DND-41 (cell line): ENCODE measurements at regions not wholly inside any gene's neighbourhood (a gene's known extent, or its start where the extent isn't known, plus 50 kb on each side); places are given as distances from the start of the nearest gene placed in this dataset.
"Not testable (repeated sequence)": the region's sequence is repeated elsewhere in the genome, so short reads cannot be mapped to it uniquely, and the experiment has no call there.

Source experiments
- ATAC-seq: fragments of 200-7000 bp; cut with Tn5 transposase; 3 replicates; pipeline ENCODE4 v1.9.1; 2021; ENCODE audit warnings: low read depth; ENCODE audit not compliant: insufficient read depth
- DNase-seq: peaks from one replicate; pipeline ENCODE4 v3.0.0-alpha.2; 2020
- H2AFZ ChIP-seq: 2 replicates; pipeline ENCODE4 v1.6.0; 2012; ENCODE audit warnings: low read depth, low read length
- H3K27ac ChIP-seq: 2 replicates; pipeline ENCODE4 v1.5.1; 2012; ENCODE audit warnings: low read length, inconsistent platforms
- H3K27me3 ChIP-seq: fragments of 200-600 bp; sonication (generic); 2 replicates; pipeline ENCODE4 v1.6.0; 2012; ENCODE audit warnings: low read length, mild to moderate bottlenecking, inconsistent platforms; ENCODE audit not compliant: insufficient read depth, poor library complexity
- H3K36me3 ChIP-seq: 2 replicates; pipeline ENCODE4 v1.5.1; 2012; ENCODE audit warnings: low read length, inconsistent platforms; ENCODE audit not compliant: insufficient read depth
- H3K4me1 ChIP-seq: 2 replicates; pipeline ENCODE4 v1.5.1; 2012; ENCODE audit warnings: mild to moderate bottlenecking, low read length; ENCODE audit not compliant: insufficient read depth
- H3K4me2 ChIP-seq: 2 replicates; pipeline ENCODE4 v1.6.0; 2012; ENCODE audit warnings: mild to moderate bottlenecking, moderate library complexity, low read length, inconsistent platforms; ENCODE audit not compliant: insufficient read depth
- H3K4me3 ChIP-seq, 2 experiments: fragments of 200-600 bp in 1 of 2; shearing (Covaris generic) in 1 of 2; 2 replicates each; pipeline ENCODE4 v1.5.1; 2012 to 2016; ENCODE audit warnings: inconsistent platforms in 2 of 2, low read length in 2 of 2, mild to moderate bottlenecking in 2 of 2, low read depth in 1 of 2, moderate library complexity in 1 of 2
- H3K79me2 ChIP-seq: 2 replicates; pipeline ENCODE4 v1.6.0; 2012; ENCODE audit warnings: low read length, inconsistent platforms; ENCODE audit not compliant: insufficient read depth
- H3K9ac ChIP-seq: 2 replicates; pipeline ENCODE4 v1.6.0; 2012; ENCODE audit warnings: low read depth, mild to moderate bottlenecking, inconsistent platforms, low read length, moderate library complexity
- H3K9me3 ChIP-seq: 2 replicates; pipeline ENCODE4 v1.5.1; 2012; ENCODE audit warnings: low read length, moderate library complexity, mild to moderate bottlenecking, inconsistent platforms; ENCODE audit not compliant: insufficient read depth, severe bottlenecking
- H4K20me1 ChIP-seq: 2 replicates; pipeline ENCODE4 v1.6.0; 2012; ENCODE audit warnings: low read length; ENCODE audit not compliant: insufficient read depth
- CTCF ChIP-seq: IDR thresholded peaks from 2 replicates; pipeline ENCODE4 v1.5.1; 2012; ENCODE audit warnings: borderline replicate concordance, low read length, moderate library complexity, mild to moderate bottlenecking; ENCODE audit not compliant: poor library complexity, severe bottlenecking; ENCODE audit errors: extremely low read depth
- EZH2 ChIP-seq: IDR thresholded peaks from 3 replicates; pipeline ENCODE4 v1.6.1; 2012; ENCODE audit warnings: borderline replicate concordance, low read depth, mild to moderate bottlenecking, moderate library complexity, low read length, inconsistent platforms; ENCODE audit not compliant: severe bottlenecking

- Histone ChIP-seq H3K79me2 (no peaks in the 10 kb centered on the region), H3K27ac (no peak overlapping the region), H3K4me1 (no peaks in the 10 kb centered on the region), H2AFZ (no peak overlapping the region), H3K9ac (no peak overlapping the region), H4K20me1 (no peaks in the 10 kb centered on the region), H3K4me3 (no peak overlapping the region), H3K9me3 (no peaks in the 10 kb centered on the region), H3K4me2 (no peak overlapping the region), H3K27me3 (no peaks in the 10 kb centered on the region), H3K36me3 (no peaks in the 10 kb centered on the region)
- DNase-seq, result no peak
- no peak for TF ChIP-seq EZH2
- TF ChIP-seq CTCF, result no peak
- no peak for ATAC-seq
Observed at GRCh38 chr4:75135068-75135825, 202.3 kb downstream of the PARM1 start.

GRCh38 chr4:75126870-75127269 lies 194.0 kb downstream of the PARM1 start:
- H3K27ac ChIP-seq, DNase-seq, H3K9ac ChIP-seq, H2AFZ ChIP-seq, ATAC-seq, H4K20me1 ChIP-seq, H3K79me2 ChIP-seq, H3K27me3 ChIP-seq, H3K36me3 ChIP-seq, H3K4me2 ChIP-seq, H3K4me3 ChIP-seq, H3K4me1 ChIP-seq, H3K9me3 ChIP-seq: not testable (repeated sequence)

GRCh38 chr4:75126058-75126457 lies 193.1 kb downstream of the PARM1 start:
- no peaks in the 10 kb centered on the region for H4K20me1 ChIP-seq
- no peak overlapping the region for H2AFZ ChIP-seq
- H3K9me3 ChIP-seq, result no peaks in the 10 kb centered on the region
- no peak for DNase-seq
- H3K4me1 ChIP-seq, result no peaks in the 10 kb centered on the region
- ATAC-seq, result no peak
- no peaks in the 10 kb centered on the region for H3K79me2 ChIP-seq
- no peaks in the 10 kb centered on the region for H3K36me3 ChIP-seq
- TF ChIP-seq EZH2 (no peak), CTCF (no peak)
- H3K4me3 ChIP-seq, result no peak overlapping the region
- H3K9ac ChIP-seq, result no peak overlapping the region
- H3K27ac ChIP-seq, result no peak overlapping the region
- H3K4me2 ChIP-seq, result no peak overlapping the region
- H3K27me3 ChIP-seq, result no peaks in the 10 kb centered on the region

GRCh38 chr4:75122424-75123014 lies 189.6 kb downstream of the PARM1 start:
- no peak for TF ChIP-seq CTCF
- TF ChIP-seq EZH2, result no peak
- ATAC-seq, result no peak

More at GRCh38 chr4:75122424-75123014, 189.6 kb downstream of the PARM1 start:
- DNase-seq, result no peak
- Histone ChIP-seq H2AFZ (no peak overlapping the region), H3K4me3 (no peak overlapping the region), H3K27me3 (no peaks in the 10 kb centered on the region), H3K4me2 (no peak overlapping the region), H3K27ac (no peak overlapping the region), H3K36me3 (no peaks in the 10 kb centered on the region), H3K9me3 (no peaks in the 10 kb centered on the region), H3K4me1 (no peaks in the 10 kb centered on the region), H3K79me2 (no peaks in the 10 kb centered on the region), H3K9ac (no peak overlapping the region), H4K20me1 (no peaks in the 10 kb centered on the region)
